Natural killer cell (primary cell): ENCODE measurements at regions not wholly inside any gene's neighbourhood (a gene's known extent, or its start where the extent isn't known, plus 50 kb on each side); places are given as distances from the start of the nearest gene placed in this dataset.

Experiments
- ATAC-seq, 3 donors: fragments of 150-1000 bp in 2 of 3; fragments of 200-7000 bp in 1 of 3; cut with Tn5 transposase; 1 replicate in 1 of 3; 2 replicates in 2 of 3; pipeline ENCODE4 v1.10.0; 2021; ENCODE audit warnings: mild to moderate bottlenecking in 2 of 3, moderate library complexity in 2 of 3
- DNase-seq, 2 donors: peaks; one replicate each; pipeline versions ENCODE4 v3.0.0 to v3.0.0-alpha.2; 2013 to 2021; ENCODE audit warnings: mixed read lengths in 1 of 2
- H3K27ac ChIP-seq: one replicate; pipeline ENCODE4 v1.5.1; 2013; ENCODE audit warnings: mild to moderate bottlenecking, low read length
- H3K27me3 ChIP-seq: one replicate; pipeline ENCODE4 v1.6.1; 2013; ENCODE audit warnings: low read length; ENCODE audit not compliant: control insufficient read depth, insufficient read depth
- H3K36me3 ChIP-seq: one replicate; pipeline ENCODE4 v1.6.1; 2013; ENCODE audit warnings: low read length; ENCODE audit not compliant: control insufficient read depth, insufficient read depth
- H3K4me1 ChIP-seq: one replicate; pipeline ENCODE4 v1.6.1; 2013; ENCODE audit warnings: low read length; ENCODE audit not compliant: control insufficient read depth, insufficient read depth
- H3K4me3 ChIP-seq: one replicate; pipeline ENCODE4 v1.5.1; 2013; ENCODE audit warnings: low read length
- H3K9me3 ChIP-seq: one replicate; pipeline ENCODE4 v1.6.1; 2013; ENCODE audit warnings: low read length; ENCODE audit not compliant: control insufficient read depth, insufficient read depth
- H3K27ac Mint-ChIP-seq, 2 donors: one replicate each; pipeline ENCODE4 v1.8.0; 2022; ENCODE audit warnings: mild to moderate bottlenecking in 2 of 2, mixed read lengths in 2 of 2, moderate library complexity in 1 of 2
- H3K27me3 Mint-ChIP-seq, 2 donors: one replicate each; pipeline ENCODE4 v1.8.0; 2022; ENCODE audit warnings: low read depth in 2 of 2, mixed read lengths in 2 of 2
- H3K36me3 Mint-ChIP-seq: one replicate; pipeline ENCODE4 v1.8.0; 2022; ENCODE audit warnings: mixed read lengths
- H3K4me1 Mint-ChIP-seq, 2 donors: one replicate each; pipeline ENCODE4 v1.8.0; 2022; ENCODE audit warnings: mixed read lengths in 2 of 2
- H3K4me3 Mint-ChIP-seq: one replicate; pipeline ENCODE4 v1.8.0; 2022; ENCODE audit warnings: mild to moderate bottlenecking, moderate library complexity, mixed read lengths
- H3K9me3 Mint-ChIP-seq, 2 donors: one replicate each; pipeline ENCODE4 v1.8.0; 2022; ENCODE audit warnings: mixed read lengths in 2 of 2
- CTCF ChIP-seq: fragments of 200-600 bp; IDR thresholded peaks from one replicate; pipeline ENCODE4 v1.8.0; 2022; ENCODE audit warnings: antibody characterized with exemption
- WGBS: methylation state at CpG from one replicate; pipeline ENCODE4 v1.1.7; 2013; ENCODE audit warnings: missing lambda C conversion rate; ENCODE audit not compliant: insufficient coverage; 5-methylcytosine and 5-hydroxymethylcytosine counted together
- intact Hi-C: fragments of 100-400 bp; cut with micrococcal nuclease; formaldehyde crosslinking; loops from one replicate; pipeline ENCODE4 v1.14.2; 2022

- Histone ChIP-seq H3K4me1 (peaks cover 11% of the 10 kb centered on the region), H3K4me3 (no peak overlapping the region), H3K36me3 (no peaks in the 10 kb centered on the region), H3K27ac (no peak overlapping the region), H3K27me3 (no peaks in the 10 kb centered on the region), H3K9me3 (peaks cover 2% of the 10 kb centered on the region)
- WGBS = 49% methylated on average over 4 of the region's 5 CpGs
- Mint-ChIP-seq H3K27me3 (peaks cover 11 to 36% of the 10 kb centered on the region in 2 donors), H3K4me3 (no peak overlapping the region), H3K4me1 (peaks cover 13 to 14% of the 10 kb centered on the region in 2 donors), H3K9me3 (peaks cover 2 to 7% of the 10 kb centered on the region in 2 donors), H3K36me3 (peaks cover 8% of the 10 kb centered on the region), H3K27ac (no peak overlapping the region)
- intact Hi-C loops = no loop called here
- DNase-seq = no peak
- TF ChIP-seq CTCF = no peak
- no peak for ATAC-seq
These were observed 139.3 kb upstream of the ZNF507 start for GRCh38 chr19:32206065-32206464.

GRCh38 chr19:32208060-32208459 is 137.3 kb upstream of the ZNF507 start:
- Histone ChIP-seq H3K4me1 (no peaks in the 10 kb centered on the region), H3K4me3 (no peak overlapping the region), H3K36me3 (no peaks in the 10 kb centered on the region), H3K27me3 (no peaks in the 10 kb centered on the region), H3K9me3 (peaks cover 2% of the 10 kb centered on the region), H3K27ac (no peak overlapping the region)
- Mint-ChIP-seq H3K4me1 (no peaks in the 10 kb centered on the region), H3K9me3 (peaks cover 2 to 12% of the 10 kb centered on the region in 2 donors), H3K27me3 (peaks cover 21 to 56% of the 10 kb centered on the region in 2 donors), H3K27ac (no peak overlapping the region), H3K36me3 (peaks cover 17% of the 10 kb centered on the region), H3K4me3 (no peak overlapping the region)
- intact Hi-C loops = no loop called here
- no peak for TF ChIP-seq CTCF
- no peak for DNase-seq
- no peak for ATAC-seq
- 50% methylated on average over 1 of the region's 1 CpG for WGBS

GRCh38 chr19:32219392-32219791 is 126.0 kb upstream of the ZNF507 start:
- DNase-seq = no peak
- no peak overlapping the region for H3K27ac ChIP-seq
- no peaks in the 10 kb centered on the region for H3K36me3 ChIP-seq
- H3K27ac Mint-ChIP-seq = no peak overlapping the region
- WGBS = 86% methylated on average over 2 of the region's 3 CpGs
- no peaks in the 10 kb centered on the region for H3K9me3 Mint-ChIP-seq
- peaks cover 7% of the 10 kb centered on the region for H3K27me3 ChIP-seq
- H3K27me3 Mint-ChIP-seq = peaks cover 23 to 39% of the 10 kb centered on the region in 2 donors
- no peaks in the 10 kb centered on the region for H3K9me3 ChIP-seq
- H3K4me1 ChIP-seq = peaks cover 9% of the 10 kb centered on the region
- peaks cover 1 to 2% of the 10 kb centered on the region in 2 donors for H3K4me1 Mint-ChIP-seq
- no peak for TF ChIP-seq CTCF
- no peak overlapping the region for H3K4me3 Mint-ChIP-seq
- intact Hi-C loops = no loop called here
- H3K36me3 Mint-ChIP-seq = no peaks in the 10 kb centered on the region
- ATAC-seq = no peak
- H3K4me3 ChIP-seq = no peak overlapping the region

GRCh38 chr19:32219881-32220472 is 125.4 kb upstream of the ZNF507 start:
- ATAC-seq (no peak), DNase-seq (no peak)
- Histone ChIP-seq H3K27me3 (peaks cover 11% of the 10 kb centered on the region), H3K27ac (no peak overlapping the region), H3K9me3 (no peaks in the 10 kb centered on the region), H3K36me3 (no peaks in the 10 kb centered on the region), H3K4me3 (no peak overlapping the region), H3K4me1 (peaks cover 11% of the 10 kb centered on the region)
- H3K27me3 Mint-ChIP-seq = peaks cover 29 to 34% of the 10 kb centered on the region in 2 donors
- intact Hi-C loops = loop anchor here (5.0 kb wide), 1 partner anchor 1553 kb away; no protein-coding TSS in a partner anchor
- no peak overlapping the region for H3K27ac Mint-ChIP-seq
- no peak for TF ChIP-seq CTCF
- 83% methylated on average over 3 of the region's 4 CpGs for WGBS
- no peaks in the 10 kb centered on the region for H3K9me3 Mint-ChIP-seq
- no peak overlapping the region for H3K4me3 Mint-ChIP-seq
- H3K4me1 Mint-ChIP-seq = peaks cover 5 to 6% of the 10 kb centered on the region in 2 donors
- no peaks in the 10 kb centered on the region for H3K36me3 Mint-ChIP-seq
